ENCODE measurements at regions not wholly inside any gene's neighbourhood (a gene's known extent, or its start where the extent isn't known, plus 50 kb on each side); places are given as distances from the start of the nearest gene placed in this dataset.

GRCh38 chr10:80829562-80829961 is 291.9 kb downstream of the SH2D4B start:
- no TSS peak for BruUV-seq (replicated peaks)
- Histone ChIP-seq H3K27ac (ENCODE audit: insufficient read depth, low read length) (no peak overlapping the region), H2BK15ac (ENCODE audit: low read depth, low read length) (no peak overlapping the region), H3K9me3 (ENCODE audit: control insufficient read depth, insufficient read depth, low read length) (peaks cover 16% of the 10 kb centered on the region), H2BK120ac (ENCODE audit: low read depth, low read length) (no peak overlapping the region), H3K4me2 (ENCODE audit: low read depth, low read length) (no peak overlapping the region), H2AK9ac (replicated peaks; ENCODE audit: low read depth, low read length, poor library complexity) (no peak overlapping the region), H4K91ac (ENCODE audit: insufficient read depth, low read depth, low read length) (no peak overlapping the region), H3K23ac (ENCODE audit: low read depth, low read length) (no peak overlapping the region), H2AK5ac (ENCODE audit: low read depth, low read length) (no peak overlapping the region), H3K9me1 (ENCODE audit: insufficient read depth, low read length) (no peaks in the 10 kb centered on the region), H2BK5ac (ENCODE audit: low read depth, low read length, poor library complexity, severe bottlenecking) (no peak overlapping the region), H3K27me3 (ENCODE audit: control insufficient read depth, insufficient read depth, low read length) (no peaks in the 10 kb centered on the region), H2AFZ (replicated peaks; ENCODE audit: low read length, poor library complexity) (no peak overlapping the region), H3K79me1 (ENCODE audit: low read depth in 1 of 2, low read length in 2 of 2) (no peaks in the 10 kb centered on the region), H3K18ac (ENCODE audit: low read depth, low read length) (no peak overlapping the region), H4K8ac (ENCODE audit: low read depth in 2 of 2, low read length in 2 of 2) (no peak overlapping the region), H3K14ac (replicated peaks; ENCODE audit: low read depth, low read length) (no peak overlapping the region), H3K9ac (ENCODE audit: low read depth, low read length) (no peak overlapping the region), H2BK20ac (ENCODE audit: low read depth, low read length) (no peak overlapping the region), H4K5ac (ENCODE audit: low read depth, low read length) (no peak overlapping the region), H3K4me3 (ENCODE audit: insufficient read depth, low read depth, low read length) (no peak overlapping the region), H3K4me1 (ENCODE audit: control insufficient read depth, insufficient read depth, low read length) (no peaks in the 10 kb centered on the region), H3K36me3 (ENCODE audit: control insufficient read depth, insufficient read depth, low read length) (no peaks in the 10 kb centered on the region), H3K56ac (ENCODE audit: extremely low read depth, insufficient read depth, low read length) (no peak overlapping the region), H4K20me1 (ENCODE audit: insufficient read depth, low read length) (no peaks in the 10 kb centered on the region), H3K4ac (ENCODE audit: low read depth, low read length) (no peak overlapping the region)
- DNase-seq (no peak), ATAC-seq (ENCODE audit: low read depth) (no peak)
- dilution Hi-C loops (cut with HindIII; ENCODE audit: low sequenced_read_pairs, unreplicated experiment), result no loop called here
- ChIA-PET CTCF (no interaction called here), POLR2A (ENCODE audit: unreplicated experiment) (no interaction called here)
- intact Hi-C loops (cut with micrococcal nuclease), result no loop called here
- TF ChIP-seq CHD1 (IDR thresholded peaks at IDR 0.05; ENCODE audit: low read depth, low read length) (no peak), MXI1 (IDR thresholded peaks at IDR 0.05; ENCODE audit: borderline replicate concordance, low read depth, low read length) (no peak), MAFK (IDR thresholded peaks at IDR 0.05; ENCODE audit: low read depth, low read length) (no peak), POLR2A (IDR thresholded peaks at IDR 0.05; ENCODE audit: low read depth, low read length) (no peak), CEBPB (IDR thresholded peaks at IDR 0.05; ENCODE audit: low read depth, low read length) (no peak), FOS (IDR thresholded peaks at IDR 0.05; ENCODE audit: low read depth, low read length) (no peak), NFE2L2 (IDR thresholded peaks at IDR 0.05; ENCODE audit: low read depth, low read length) (no peak), BHLHE40 (IDR thresholded peaks at IDR 0.05; ENCODE audit: low read depth, low read length) (no peak), RAD21 (IDR thresholded peaks at IDR 0.05; ENCODE audit: low read length) (no peak), RCOR1 (IDR thresholded peaks at IDR 0.05; ENCODE audit: insufficient replicate concordance, low read length) (no peak), MAZ (IDR thresholded peaks at IDR 0.05; ENCODE audit: borderline replicate concordance, low read depth, low read length) (no peak), ELK1 (IDR thresholded peaks at IDR 0.05; ENCODE audit: borderline replicate concordance, low read depth, low read length) (no peak), SMC3 (IDR thresholded peaks at IDR 0.05; ENCODE audit: low read depth, low read length) (no peak)
- TF ChIP-seq, protein P1, sequence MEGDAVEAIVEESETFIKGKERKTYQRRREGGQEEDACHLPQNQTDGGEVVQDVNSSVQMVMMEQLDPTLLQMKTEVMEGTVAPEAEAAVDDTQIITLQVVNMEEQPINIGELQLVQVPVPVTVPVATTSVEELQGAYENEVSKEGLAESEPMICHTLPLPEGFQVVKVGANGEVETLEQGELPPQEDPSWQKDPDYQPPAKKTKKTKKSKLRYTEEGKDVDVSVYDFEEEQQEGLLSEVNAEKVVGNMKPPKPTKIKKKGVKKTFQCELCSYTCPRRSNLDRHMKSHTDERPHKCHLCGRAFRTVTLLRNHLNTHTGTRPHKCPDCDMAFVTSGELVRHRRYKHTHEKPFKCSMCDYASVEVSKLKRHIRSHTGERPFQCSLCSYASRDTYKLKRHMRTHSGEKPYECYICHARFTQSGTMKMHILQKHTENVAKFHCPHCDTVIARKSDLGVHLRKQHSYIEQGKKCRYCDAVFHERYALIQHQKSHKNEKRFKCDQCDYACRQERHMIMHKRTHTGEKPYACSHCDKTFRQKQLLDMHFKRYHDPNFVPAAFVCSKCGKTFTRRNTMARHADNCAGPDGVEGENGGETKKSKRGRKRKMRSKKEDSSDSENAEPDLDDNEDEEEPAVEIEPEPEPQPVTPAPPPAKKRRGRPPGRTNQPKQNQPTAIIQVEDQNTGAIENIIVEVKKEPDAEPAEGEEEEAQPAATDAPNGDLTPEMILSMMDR (conservative IDR thresholded peaks at IDR 0.05; ENCODE audit: low read depth, low read length), result no peak
- in situ Hi-C loops (cut with MboI; ENCODE audit: low sequenced_read_pairs), result no loop called here

All from IMR-90 (cell line).